Testis (tissue), 2 donors: ENCODE measurements at regions not wholly inside any gene's neighbourhood (a gene's known extent, or its start where the extent isn't known, plus 50 kb on each side); places are given as distances from the start of the nearest gene placed in this dataset.
"Not testable (repeated sequence)": the region's sequence is repeated elsewhere in the genome, so short reads cannot be mapped to it uniquely, and the experiment has no call there.

Experiments used
- DNase-seq: peaks from one replicate; pipeline ENCODE4 v3.0.0-alpha.2; 2019
- H3K27ac ChIP-seq, 2 donors: fragments of 200-600 bp; sonication (generic); one replicate each; pipeline ENCODE4 v1.5.1; 2019
- H3K27me3 ChIP-seq: fragments of 200-600 bp; sonication (generic); one replicate; pipeline ENCODE4 v1.5.1; 2019
- H3K36me3 ChIP-seq: fragments of 200-600 bp; sonication (generic); one replicate; pipeline ENCODE4 v1.5.1; 2017; ENCODE audit warnings: low read depth; ENCODE audit errors: missing control alignments
- H3K4me1 ChIP-seq: fragments of 200-600 bp; sonication (generic); one replicate; pipeline ENCODE4 v1.5.1; 2019
- H3K4me3 ChIP-seq, 2 donors: fragments of 200-600 bp; sonication (generic); one replicate each; pipeline ENCODE4 v1.5.1; 2017 to 2019
- H3K9me3 ChIP-seq: fragments of 200-600 bp; sonication (generic); one replicate; pipeline ENCODE4 v1.5.1; 2017
- CTCF ChIP-seq, 3 experiments: fragments of 450-650 bp in 2 of 3; fragments of 200-600 bp in 1 of 3; sonication (generic) in 1 of 3; IDR thresholded peaks; one replicate each; pipeline ENCODE4 v1.5.1; 2016 to 2019; ENCODE audit warnings: antibody characterized with exemption in 3 of 3, mild to moderate bottlenecking in 2 of 3, moderate library complexity in 1 of 3
- POLR2A ChIP-seq: fragments of 450-650 bp; IDR thresholded peaks from one replicate; pipeline ENCODE4 v1.6.1; 2017; ENCODE audit warnings: antibody characterized with exemption, mild to moderate bottlenecking, moderate library complexity
- WGBS, 2 donors: methylation state at CpG; one replicate each; pipeline ENCODE4 v1.1.5; 2018; 5-methylcytosine and 5-hydroxymethylcytosine counted together
- intact Hi-C: fragments of 100-400 bp; cut with DNase I; formaldehyde crosslinking; loops from one replicate; pipeline ENCODE4 v1.15.1; 2023; ENCODE audit warnings: low total_unique reads

DNA sequence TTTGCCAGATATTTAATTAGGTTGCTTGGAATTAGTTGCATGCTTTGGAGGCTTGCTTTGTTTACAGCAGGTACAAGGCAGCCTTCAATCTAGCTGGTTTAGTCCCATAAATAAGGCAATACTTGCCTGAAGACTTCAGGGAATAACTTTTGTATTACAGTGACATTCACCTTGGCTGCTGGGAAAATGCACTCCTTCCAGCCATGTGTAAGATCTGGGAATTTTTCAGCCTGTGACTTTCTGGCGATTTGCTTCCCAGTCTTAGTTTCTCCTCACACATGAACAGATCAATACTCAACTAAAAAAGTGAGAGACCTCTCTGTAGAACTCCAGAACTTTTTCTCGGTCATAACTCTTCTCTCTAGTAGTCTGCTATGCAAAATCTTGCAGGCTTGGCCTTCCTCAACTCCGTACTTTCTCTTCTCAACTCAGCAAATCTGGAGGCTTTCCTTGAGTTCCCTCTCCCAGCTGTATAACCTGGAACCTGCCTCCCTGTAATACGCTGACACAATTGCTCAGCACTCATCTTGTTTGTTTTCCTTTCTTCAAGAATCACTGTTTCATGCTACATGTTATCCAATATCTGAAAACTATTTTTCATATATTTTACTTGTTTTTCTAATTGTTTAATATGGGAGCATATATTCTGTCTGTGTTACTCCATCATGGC, 173.0 kb downstream of the MSX2 start:
- no peak overlapping the region for H3K27ac ChIP-seq
- no peak for DNase-seq
- no peak overlapping the region for H3K4me3 ChIP-seq
- WGBS, 2 donors, result 81 to 86% methylated on average over 4 of the region's 4 CpGs
- no peaks in the 10 kb centered on the region for H3K9me3 ChIP-seq
- H3K36me3 ChIP-seq, result no peaks in the 10 kb centered on the region
- H3K27me3 ChIP-seq, result no peaks in the 10 kb centered on the region
- intact Hi-C loops, result no loop called here
- TF ChIP-seq POLR2A, result no peak
- TF ChIP-seq CTCF (IDR thresholded peaks at IDR 0.05), result no peak
- H3K4me1 ChIP-seq, result no peaks in the 10 kb centered on the region

DNA sequence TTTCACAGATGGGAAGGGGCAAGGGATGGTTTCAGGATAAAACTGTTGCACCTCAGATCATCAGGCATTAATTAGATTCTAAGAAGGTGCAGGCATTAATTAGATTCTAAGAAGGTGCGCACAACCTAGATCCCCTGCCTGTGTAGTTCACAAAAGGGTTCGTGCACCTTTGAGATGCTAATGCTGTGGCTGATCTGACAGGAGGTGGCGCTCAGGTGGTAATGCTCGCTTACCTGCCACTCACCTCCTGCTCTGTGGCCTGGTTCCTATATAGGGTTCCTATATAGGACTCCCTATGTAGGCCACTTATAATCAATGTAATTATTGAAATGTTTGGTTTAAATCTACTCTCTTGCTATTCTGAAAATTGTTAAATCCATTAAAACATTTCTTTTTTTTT, 171.0 kb downstream of the MSX2 start:
- intact Hi-C loops, result no loop called here
- DNase-seq, result no peak

GRCh38 chr5:174892742-174893141, 168.4 kb downstream of the MSX2 start:
- DNase-seq, result no peak
- Histone ChIP-seq H3K27me3 (no peaks in the 10 kb centered on the region), H3K9me3 (no peaks in the 10 kb centered on the region), H3K36me3 (no peaks in the 10 kb centered on the region), H3K27ac (no peak overlapping the region), H3K4me3 (no peak overlapping the region), H3K4me1 (no peaks in the 10 kb centered on the region)
- WGBS, 2 donors, result 93 to 94% methylated on average over 7 of the region's 7 CpGs
- intact Hi-C loops, result no loop called here
- TF ChIP-seq POLR2A (no peak), CTCF (IDR thresholded peaks at IDR 0.05) (no peak)

More for the DNA sequence above, 171.0 kb downstream of the MSX2 start:
- H3K4me1 ChIP-seq, result no peaks in the 10 kb centered on the region
- H3K27me3 ChIP-seq, result no peaks in the 10 kb centered on the region
- 75 to 79% methylated on average over 4 of the region's 4 CpGs for WGBS, 2 donors
- H3K4me3 ChIP-seq, result no peak overlapping the region
- H3K9me3 ChIP-seq, result no peaks in the 10 kb centered on the region
- H3K27ac ChIP-seq, result no peak overlapping the region
- H3K36me3 ChIP-seq, result no peaks in the 10 kb centered on the region
- TF ChIP-seq CTCF (IDR thresholded peaks at IDR 0.05), result no peak
- no peak for TF ChIP-seq POLR2A

GRCh38 chr5:174880412-174881200, 156.2 kb downstream of the MSX2 start:
- H3K4me3 ChIP-seq, H3K36me3 ChIP-seq, H3K27ac ChIP-seq, H3K27me3 ChIP-seq, DNase-seq, intact Hi-C loops, H3K4me1 ChIP-seq, H3K9me3 ChIP-seq: not testable (repeated sequence)
- 82 to 92% methylated on average over 19 to 37 of the region's 40 CpGs for WGBS, 2 donors

DNA sequence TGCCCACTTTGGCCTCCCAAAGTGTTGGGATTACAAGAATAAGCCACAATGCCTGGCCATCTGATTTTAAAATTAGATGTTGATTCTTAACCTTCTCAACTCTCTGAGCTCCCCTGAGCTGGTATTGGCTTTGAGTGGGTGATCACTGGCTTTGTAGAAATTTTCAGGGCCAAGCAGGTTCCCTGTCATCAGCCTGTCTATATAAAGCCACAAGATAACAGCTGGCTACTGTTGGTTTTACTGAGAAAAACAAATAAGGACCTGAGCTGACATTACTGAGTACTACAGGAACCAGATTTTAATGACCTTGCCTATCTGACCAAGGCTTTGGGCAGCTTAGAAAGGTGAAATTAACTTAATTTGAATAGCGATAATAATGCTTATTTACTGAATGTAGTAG, 153.6 kb downstream of the MSX2 start:
- no peaks in the 10 kb centered on the region for H3K27me3 ChIP-seq
- H3K27ac ChIP-seq, result no peak overlapping the region
- no peaks in the 10 kb centered on the region for H3K4me1 ChIP-seq
- DNase-seq, result no peak
- TF ChIP-seq CTCF (IDR thresholded peaks at IDR 0.05) (no peak), POLR2A (no peak)
- H3K36me3 ChIP-seq, result no peaks in the 10 kb centered on the region
- intact Hi-C loops, result no loop called here
- H3K4me3 ChIP-seq, result no peak overlapping the region
- no peaks in the 10 kb centered on the region for H3K9me3 ChIP-seq
- 93 to 96% methylated on average over 1 of the region's 1 CpG for WGBS, 2 donors
